HepG2 (cell line): ENCODE measurements at regions not wholly inside any gene's neighbourhood (a gene's known extent, or its start where the extent isn't known, plus 50 kb on each side); places are given as distances from the start of the nearest gene placed in this dataset.

ENCODE experiments used
- ARNT ChIP-seq: fragments of 450-650 bp; IDR thresholded peaks from 2 replicates; pipeline ENCODE4 v1.6.1; 2017
- EHMT2 ChIP-seq: fragments of 200-600 bp; sonication (generic); IDR thresholded peaks from 2 replicates; pipeline ENCODE4 v1.7.0; 2017; ENCODE audit warnings: antibody characterized with exemption, low read depth, low read length, borderline replicate concordance
- ELF1 ChIP-seq: sonication (generic); formaldehyde crosslinking; IDR thresholded peaks from 2 replicates; pipeline ENCODE4 v1.4.0; 2020; ENCODE audit warnings: missing genetic modification reagents
- EP300 ChIP-seq, 3 experiments: sonication (generic) in 1 of 3; formaldehyde crosslinking in 1 of 3; IDR thresholded peaks; 2 replicates each; pipeline versions ENCODE4 v1.5.1 to v1.6.1; 2011 to 2020; ENCODE audit warnings: low read depth in 2 of 3, low read length in 2 of 3, borderline replicate concordance in 1 of 3, improper control_type of control experiment in 1 of 3, mild to moderate bottlenecking in 1 of 3, missing genetic modification reagents in 1 of 3, moderate library complexity in 1 of 3
- JUND ChIP-seq: sonication (generic); formaldehyde crosslinking; IDR thresholded peaks from 2 replicates; pipeline ENCODE4 v1.8.0; 2022; ENCODE audit warnings: mild to moderate bottlenecking, missing genetic modification reagents
- POLR2AphosphoS5 ChIP-seq: IDR thresholded peaks from 2 replicates; pipeline ENCODE4 v1.6.1; 2012; ENCODE audit warnings: low read depth, low read length
- RBAK ChIP-seq: sonication (generic); formaldehyde crosslinking; IDR thresholded peaks from 2 replicates; pipeline ENCODE4 v1.5.1; 2020; ENCODE audit warnings: mild to moderate bottlenecking, missing genetic modification reagents
- RXRB ChIP-seq: IDR thresholded peaks from 2 replicates; pipeline ENCODE4 v1.6.1; 2016; ENCODE audit warnings: borderline replicate concordance, missing genetic modification reagents, missing compliant biosample characterization
- TSC22D2 ChIP-seq: sonication (generic); formaldehyde crosslinking; IDR thresholded peaks from 2 replicates; pipeline ENCODE4 v1.5.1; 2020; ENCODE audit warnings: missing genetic modification reagents, mild to moderate bottlenecking, borderline replicate concordance
- ZNF180 ChIP-seq: sonication (generic); formaldehyde crosslinking; IDR thresholded peaks from 2 replicates; pipeline ENCODE4 v1.4.0; 2020; ENCODE audit warnings: low read depth, missing genetic modification reagents, borderline replicate concordance
- ZNF766 ChIP-seq: sonication (generic); formaldehyde crosslinking; IDR thresholded peaks from 2 replicates; pipeline ENCODE4 v1.5.0; 2020; ENCODE audit warnings: missing genetic modification reagents, borderline replicate concordance
- ZNF792 ChIP-seq: IDR thresholded peaks from 2 replicates; pipeline ENCODE4 v1.6.1; 2016
- TF ChIP-seq, protein P1 (sequence below): IDR thresholded peaks from 2 replicates; pipeline ENCODE4 v1.6.1; 2016; ENCODE audit warnings: low read depth

DNA sequence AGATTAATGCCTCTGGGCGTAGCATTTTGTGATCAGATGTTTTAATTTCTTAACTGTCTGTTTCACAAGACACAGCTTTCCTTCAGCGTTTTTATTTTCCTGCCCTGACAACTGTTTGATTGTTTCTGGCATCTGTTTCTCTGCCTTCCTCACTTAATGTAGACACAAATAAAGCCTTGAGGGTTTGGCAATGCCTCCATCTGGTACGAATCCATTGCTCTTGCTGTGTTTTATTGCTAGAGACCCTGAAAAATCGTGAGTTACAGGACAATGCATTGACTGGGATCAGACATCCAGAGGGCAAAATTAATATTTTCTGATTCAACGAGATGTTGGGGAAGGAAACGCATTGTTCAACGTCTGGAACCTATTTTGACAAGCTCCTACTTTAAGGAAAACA is 363.5 kb downstream of the MRPL39 start:
- no peak for TF ChIP-seq ZNF792
- no peak for TF ChIP-seq EP300 (IDR thresholded peaks at IDR 0.05; ENCODE audit: low read depth in 2 of 2, low read length in 2 of 2)
- no peak for TF ChIP-seq EP300 (CRISPR knock-in tag; IDR thresholded peaks at IDR 0.05; ENCODE audit: borderline replicate concordance)
- TF ChIP-seq, protein P1, sequence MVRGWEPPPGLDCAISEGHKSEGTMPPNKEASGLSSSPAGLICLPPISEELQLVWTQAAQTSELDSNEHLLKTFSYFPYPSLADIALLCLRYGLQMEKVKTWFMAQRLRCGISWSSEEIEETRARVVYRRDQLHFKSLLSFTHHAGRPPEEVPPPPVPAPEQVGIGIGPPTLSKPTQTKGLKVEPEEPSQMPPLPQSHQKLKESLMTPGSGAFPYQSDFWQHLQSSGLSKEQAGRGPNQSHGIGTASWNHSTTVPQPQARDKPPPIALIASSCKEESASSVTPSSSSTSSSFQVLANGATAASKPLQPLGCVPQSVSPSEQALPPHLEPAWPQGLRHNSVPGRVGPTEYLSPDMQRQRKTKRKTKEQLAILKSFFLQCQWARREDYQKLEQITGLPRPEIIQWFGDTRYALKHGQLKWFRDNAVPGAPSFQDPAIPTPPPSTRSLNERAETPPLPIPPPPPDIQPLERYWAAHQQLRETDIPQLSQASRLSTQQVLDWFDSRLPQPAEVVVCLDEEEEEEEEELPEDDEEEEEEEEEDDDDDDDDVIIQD (CRISPR knock-in tag) = no peak
- no peak for TF ChIP-seq ZNF766 (CRISPR knock-in tag)
- TF ChIP-seq TSC22D2 (CRISPR knock-in tag) = no peak
- no peak for TF ChIP-seq ZNF180 (CRISPR knock-in tag)
- TF ChIP-seq POLR2AphosphoS5 = no peak
- TF ChIP-seq EHMT2 = no peak
- TF ChIP-seq ELF1 = no peak
- TF ChIP-seq RXRB (CRISPR knock-in tag) = no peak
- TF ChIP-seq JUND = no peak
- no peak for TF ChIP-seq ARNT
- no peak for TF ChIP-seq RBAK
